Astrocyte (in vitro differentiated cells and primary cell): ENCODE measurements at regions not wholly inside any gene's neighbourhood (a gene's known extent, or its start where the extent isn't known, plus 50 kb on each side); places are given as distances from the start of the nearest gene placed in this dataset.
A peak's percentile ranks its signal among the peaks of the same experiment; 100 is the strongest.

Source experiments
- DNase-seq: peaks from one replicate; pipeline ENCODE4 v3.0.0-alpha.2; 2010; ENCODE audit warnings: low read depth
- FAIRE-seq: peaks from 2 replicates; lab custom pipeline; 2011; peaks lifted over from hg19 to GRCh38; lab: Jason Lieb, UNC
- H2AFZ ChIP-seq: 2 replicates; pipeline ENCODE4 v1.6.0; 2012; ENCODE audit warnings: low read depth, low read length, inconsistent platforms
- H3K27ac ChIP-seq: 2 replicates; pipeline ENCODE4 v1.5.1; 2011; ENCODE audit warnings: low read depth, low read length, inconsistent platforms
- H3K27me3 ChIP-seq: 2 replicates; pipeline ENCODE4 v1.6.0; 2011; ENCODE audit warnings: low read length, inconsistent platforms; ENCODE audit not compliant: insufficient read depth
- H3K36me3 ChIP-seq: 2 replicates; pipeline ENCODE4 v1.5.1; 2011; ENCODE audit warnings: low read length, inconsistent platforms; ENCODE audit not compliant: insufficient read depth
- H3K4me1 ChIP-seq: 2 replicates; pipeline ENCODE4 v1.5.1; 2011; ENCODE audit warnings: low read length, inconsistent platforms; ENCODE audit not compliant: insufficient read depth
- H3K4me2 ChIP-seq: 2 replicates; pipeline ENCODE4 v1.6.0; 2012; ENCODE audit warnings: low read length, inconsistent platforms
- H3K4me3 ChIP-seq: 2 replicates; pipeline ENCODE4 v1.5.1; 2011; ENCODE audit warnings: low read depth, mild to moderate bottlenecking, low read length, inconsistent platforms; ENCODE audit not compliant: insufficient read depth
- H3K79me2 ChIP-seq: 2 replicates; pipeline ENCODE4 v1.6.0; 2012; ENCODE audit warnings: mild to moderate bottlenecking, low read length, inconsistent platforms; ENCODE audit not compliant: insufficient read depth
- H3K9ac ChIP-seq: 2 replicates; pipeline ENCODE4 v1.6.0; 2012; ENCODE audit warnings: mild to moderate bottlenecking, low read length, inconsistent platforms
- H3K9me3 ChIP-seq: 2 replicates; pipeline ENCODE4 v1.5.1; 2012; ENCODE audit warnings: low read depth, mild to moderate bottlenecking, low read length, inconsistent platforms; ENCODE audit not compliant: insufficient read depth
- H4K20me1 ChIP-seq: 2 replicates; pipeline ENCODE4 v1.6.0; 2012; ENCODE audit warnings: low read length, inconsistent platforms; ENCODE audit not compliant: insufficient read depth
- H3K27ac Mint-ChIP-seq: one replicate; pipeline ENCODE4 v1.8.0; 2021; ENCODE audit warnings: mild to moderate bottlenecking, mixed read lengths; ENCODE audit not compliant: unreplicated experiment
- H3K27me3 Mint-ChIP-seq: one replicate; pipeline ENCODE4 v1.8.0; 2021; ENCODE audit warnings: low read depth, mixed read lengths; ENCODE audit not compliant: unreplicated experiment
- H3K36me3 Mint-ChIP-seq: one replicate; pipeline ENCODE4 v1.8.0; 2021; ENCODE audit warnings: low read depth, mixed read lengths; ENCODE audit not compliant: unreplicated experiment
- H3K4me1 Mint-ChIP-seq: one replicate; pipeline ENCODE4 v1.8.0; 2021; ENCODE audit warnings: low read depth, mixed read lengths; ENCODE audit not compliant: unreplicated experiment
- H3K4me3 Mint-ChIP-seq: one replicate; pipeline ENCODE4 v1.8.0; 2021; ENCODE audit warnings: mild to moderate bottlenecking, moderate library complexity, mixed read lengths; ENCODE audit not compliant: unreplicated experiment
- H3K9me3 Mint-ChIP-seq: one replicate; pipeline ENCODE4 v1.8.0; 2021; ENCODE audit warnings: mild to moderate bottlenecking, mixed read lengths; ENCODE audit not compliant: unreplicated experiment
- EZH2 ChIP-seq: IDR thresholded peaks from 2 replicates; pipeline ENCODE4 v1.6.1; 2012; ENCODE audit warnings: mild to moderate bottlenecking, low read length, inconsistent platforms; ENCODE audit not compliant: insufficient read depth
- TF ChIP-seq, protein P1 (sequence below): IDR thresholded peaks from 2 replicates; pipeline ENCODE4 v1.5.1; 2011; ENCODE audit warnings: low read depth, mild to moderate bottlenecking, inconsistent platforms, low read length, moderate library complexity; ENCODE audit not compliant: insufficient read depth

DNA sequence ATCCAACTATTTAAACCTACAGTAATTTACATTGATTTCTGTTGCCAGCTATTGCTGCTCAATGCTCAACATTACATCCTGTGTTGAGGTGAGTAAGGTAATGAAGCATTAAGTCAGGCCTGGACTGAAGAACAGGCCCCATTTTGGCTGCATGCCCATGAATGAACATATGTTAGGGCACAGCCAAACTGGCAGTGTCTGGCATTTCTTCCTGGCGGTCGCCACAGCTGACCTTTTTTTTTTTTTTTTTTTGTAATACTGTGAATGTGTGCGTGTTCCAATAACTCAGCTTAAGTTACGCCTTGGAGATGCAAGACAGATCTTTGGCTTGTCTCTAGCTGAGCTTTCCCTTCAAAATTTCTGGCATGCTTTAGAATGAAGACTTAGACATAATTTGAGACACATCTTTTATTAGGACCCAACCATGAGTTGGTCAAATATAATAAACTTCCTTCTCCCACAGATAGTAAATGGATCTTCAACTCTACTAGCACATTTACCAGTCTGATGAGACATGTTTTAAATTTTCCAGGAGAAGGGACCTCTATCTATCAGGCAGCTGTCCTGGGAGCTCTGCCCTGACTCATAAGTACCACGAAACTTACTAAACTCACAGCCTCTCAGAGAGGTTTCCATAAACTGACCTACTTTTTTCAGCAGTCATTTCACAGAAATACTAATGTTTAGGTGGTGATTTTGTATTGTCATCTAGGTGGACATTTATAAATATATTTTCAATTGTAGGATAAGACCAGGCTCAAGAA, 341.1 kb upstream of the RUNX1 start:
- no peak for TF ChIP-seq EZH2
- TF ChIP-seq, protein P1, sequence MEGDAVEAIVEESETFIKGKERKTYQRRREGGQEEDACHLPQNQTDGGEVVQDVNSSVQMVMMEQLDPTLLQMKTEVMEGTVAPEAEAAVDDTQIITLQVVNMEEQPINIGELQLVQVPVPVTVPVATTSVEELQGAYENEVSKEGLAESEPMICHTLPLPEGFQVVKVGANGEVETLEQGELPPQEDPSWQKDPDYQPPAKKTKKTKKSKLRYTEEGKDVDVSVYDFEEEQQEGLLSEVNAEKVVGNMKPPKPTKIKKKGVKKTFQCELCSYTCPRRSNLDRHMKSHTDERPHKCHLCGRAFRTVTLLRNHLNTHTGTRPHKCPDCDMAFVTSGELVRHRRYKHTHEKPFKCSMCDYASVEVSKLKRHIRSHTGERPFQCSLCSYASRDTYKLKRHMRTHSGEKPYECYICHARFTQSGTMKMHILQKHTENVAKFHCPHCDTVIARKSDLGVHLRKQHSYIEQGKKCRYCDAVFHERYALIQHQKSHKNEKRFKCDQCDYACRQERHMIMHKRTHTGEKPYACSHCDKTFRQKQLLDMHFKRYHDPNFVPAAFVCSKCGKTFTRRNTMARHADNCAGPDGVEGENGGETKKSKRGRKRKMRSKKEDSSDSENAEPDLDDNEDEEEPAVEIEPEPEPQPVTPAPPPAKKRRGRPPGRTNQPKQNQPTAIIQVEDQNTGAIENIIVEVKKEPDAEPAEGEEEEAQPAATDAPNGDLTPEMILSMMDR = no peak
- FAIRE-seq = peak; percentile 32
- Mint-ChIP-seq H3K9me3 (peaks cover 4% of the 10 kb centered on the region), H3K4me1 (peaks cover 19% of the 10 kb centered on the region), H3K27me3 (no peaks in the 10 kb centered on the region), H3K36me3 (no peaks in the 10 kb centered on the region), H3K27ac (peak overlapping the region; percentile 60), H3K4me3 (no peak overlapping the region)
- Histone ChIP-seq H3K9ac (no peak overlapping the region), H4K20me1 (no peaks in the 10 kb centered on the region), H3K4me1 (no peaks in the 10 kb centered on the region), H3K79me2 (no peaks in the 10 kb centered on the region), H2AFZ (no peak overlapping the region), H3K4me2 (no peak overlapping the region), H3K4me3 (no peak overlapping the region), H3K9me3 (no peaks in the 10 kb centered on the region), H3K27me3 (no peaks in the 10 kb centered on the region), H3K36me3 (no peaks in the 10 kb centered on the region), H3K27ac (no peak overlapping the region)
- DNase-seq = peak; percentile 83

DNA sequence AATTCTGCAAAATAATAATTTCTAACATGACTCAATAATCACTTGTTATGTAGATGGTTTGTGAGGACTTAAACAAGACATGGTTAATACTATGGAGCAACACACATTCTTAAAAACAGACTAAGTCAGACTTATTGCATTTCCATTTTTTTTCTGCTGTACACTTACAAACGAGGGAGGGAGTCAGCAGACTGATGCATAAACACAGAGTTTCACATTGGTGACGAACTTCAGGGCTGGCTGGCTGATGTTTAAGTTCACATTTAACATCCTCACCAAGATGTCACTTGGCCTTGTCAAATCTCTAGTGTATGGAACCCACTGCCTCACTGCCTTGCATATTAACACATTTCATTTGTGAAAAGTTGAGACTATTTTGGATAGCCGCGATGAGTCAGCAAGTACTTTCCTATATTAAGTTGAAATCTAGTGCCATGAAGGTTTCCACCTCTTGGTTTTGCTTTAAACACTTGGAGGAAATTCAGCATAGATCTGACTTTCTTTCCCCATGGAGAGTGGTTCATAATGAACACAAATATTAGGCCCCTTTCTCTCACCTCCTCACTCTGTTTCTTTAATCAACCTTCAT, 337.5 kb upstream of the RUNX1 start:
- Mint-ChIP-seq H3K9me3 (no peaks in the 10 kb centered on the region), H3K27me3 (no peaks in the 10 kb centered on the region), H3K27ac (peak overlapping the region; percentile 15), H3K4me3 (no peak overlapping the region), H3K4me1 (peaks cover 40% of the 10 kb centered on the region), H3K36me3 (no peaks in the 10 kb centered on the region)
- Histone ChIP-seq H3K4me2 (no peak overlapping the region), H3K79me2 (no peaks in the 10 kb centered on the region), H4K20me1 (no peaks in the 10 kb centered on the region), H3K27ac (no peak overlapping the region), H3K9me3 (no peaks in the 10 kb centered on the region), H3K4me1 (peaks cover 10% of the 10 kb centered on the region), H3K4me3 (no peak overlapping the region), H2AFZ (no peak overlapping the region), H3K9ac (no peak overlapping the region), H3K36me3 (no peaks in the 10 kb centered on the region), H3K27me3 (no peaks in the 10 kb centered on the region)
- no peak for FAIRE-seq
- TF ChIP-seq, protein P1 = no peak
- TF ChIP-seq EZH2 = no peak
- no peak for DNase-seq

GRCh38 chr21:35384375-35384774, 335.3 kb upstream of the RUNX1 start:
- no peak overlapping the region for H3K4me2 ChIP-seq
- DNase-seq (no peak), FAIRE-seq (no peak)
- Mint-ChIP-seq H3K9me3 (no peaks in the 10 kb centered on the region), H3K4me1 (peaks cover 34% of the 10 kb centered on the region), H3K36me3 (no peaks in the 10 kb centered on the region), H3K27ac (no peak overlapping the region), H3K27me3 (no peaks in the 10 kb centered on the region), H3K4me3 (peak overlapping the region; percentile 31)
- H3K9me3 ChIP-seq = no peaks in the 10 kb centered on the region
- H3K9ac ChIP-seq = no peak overlapping the region
- H3K79me2 ChIP-seq = no peaks in the 10 kb centered on the region
- H3K36me3 ChIP-seq = no peaks in the 10 kb centered on the region
- H3K27me3 ChIP-seq = no peaks in the 10 kb centered on the region
- H3K4me1 ChIP-seq = peaks cover 10% of the 10 kb centered on the region
- no peak overlapping the region for H3K4me3 ChIP-seq
- no peak overlapping the region for H3K27ac ChIP-seq
- TF ChIP-seq EZH2 = no peak
- TF ChIP-seq, protein P1 = no peak
- H4K20me1 ChIP-seq = no peaks in the 10 kb centered on the region
- H2AFZ ChIP-seq = no peak overlapping the region
